RWPE1 (cell line): ENCODE measurements at regions not wholly inside any gene's neighbourhood (a gene's known extent, or its start where the extent isn't known, plus 50 kb on each side); places are given as distances from the start of the nearest gene placed in this dataset.

Experiments
- CTCF ChIA-PET: fragments of 350-600 bp; sonication (Branson Sonifier 250); formaldehyde crosslinking; extraction: SDS; loops from one replicate; lab custom pipeline; 2021; lab: Yijun Ruan, JAX
- POLR2A ChIA-PET: fragments of 400-600 bp; formaldehyde crosslinking; extraction: SDS; loops from one replicate; lab custom pipeline; 2020; ENCODE audit warnings: antibody characterized with exemption; ENCODE audit not compliant: low non-redundant PET; lab: Yijun Ruan, JAX
- DNase-seq: peaks from one replicate; pipeline ENCODE4 v3.0.0; 2012; ENCODE audit warnings: low spot score
- H3K27ac ChIP-seq: fragments of 450-650 bp; 2 replicates; pipeline ENCODE4 v1.5.1; 2017
- CTCF ChIP-seq: fragments of 450-650 bp; conservative IDR thresholded peaks from 2 replicates; pipeline ENCODE4 v1.5.1; 2017; ENCODE audit warnings: low read depth, mild to moderate bottlenecking

GRCh38 chr9:135330685-135331590, 148.6 kb upstream of the PPP1R26 start:
- ChIA-PET CTCF (interaction anchor here (0.7 kb wide), 1 partner anchor 760 kb away, joined by 3 read pairs; no protein-coding TSS in a partner anchor), POLR2A (no interaction called here)
- TF ChIP-seq CTCF: no peak
- H3K27ac ChIP-seq: no peak overlapping the region
- DNase-seq: no peak

GRCh38 chr9:135332516-135332915, 147.1 kb upstream of the PPP1R26 start:
- TF ChIP-seq CTCF: no peak
- H3K27ac ChIP-seq: no peak overlapping the region
- POLR2A ChIA-PET: no interaction called here
- CTCF ChIA-PET: no interaction called here
- no peak for DNase-seq

DNA sequence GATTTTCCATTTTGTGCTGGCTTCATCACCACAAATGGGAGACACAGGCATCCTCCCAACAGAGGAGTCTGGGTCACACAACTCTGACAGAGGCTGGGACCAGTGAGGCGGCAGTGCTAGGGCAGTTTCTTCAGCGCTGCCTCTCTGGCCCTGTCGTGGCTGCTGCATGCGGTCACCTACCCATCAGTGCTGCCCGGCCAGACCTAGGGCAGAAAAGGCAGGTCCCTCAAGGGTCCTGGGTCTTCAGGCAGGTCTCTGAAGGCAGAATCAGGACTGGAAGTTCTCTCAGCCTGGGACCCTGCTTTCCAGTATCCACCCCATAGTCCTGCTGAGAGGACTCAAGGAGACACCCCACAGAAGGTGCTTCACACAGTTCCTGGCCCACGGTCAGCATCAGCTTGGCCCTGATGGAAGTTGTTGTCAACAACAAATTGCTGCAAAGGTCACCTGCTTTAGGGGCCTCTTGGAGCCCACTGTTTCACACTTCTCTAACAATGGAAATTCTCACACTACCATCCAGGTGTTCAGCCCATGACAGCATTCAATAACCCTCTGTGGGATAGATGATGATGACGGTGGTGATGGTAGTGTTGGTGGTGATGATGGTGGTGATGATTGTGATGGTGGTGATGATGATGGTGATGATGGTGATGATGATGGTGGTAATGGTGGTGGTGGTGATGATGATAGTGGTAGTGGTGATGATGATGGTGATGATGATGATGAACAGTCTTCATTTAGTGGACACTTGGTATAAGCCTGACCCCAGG, 146.4 kb upstream of the PPP1R26 start:
- no peak for TF ChIP-seq CTCF
- CTCF ChIA-PET: no interaction called here
- no peak for DNase-seq
- no peak overlapping the region for H3K27ac ChIP-seq
- POLR2A ChIA-PET: no interaction called here

DNA sequence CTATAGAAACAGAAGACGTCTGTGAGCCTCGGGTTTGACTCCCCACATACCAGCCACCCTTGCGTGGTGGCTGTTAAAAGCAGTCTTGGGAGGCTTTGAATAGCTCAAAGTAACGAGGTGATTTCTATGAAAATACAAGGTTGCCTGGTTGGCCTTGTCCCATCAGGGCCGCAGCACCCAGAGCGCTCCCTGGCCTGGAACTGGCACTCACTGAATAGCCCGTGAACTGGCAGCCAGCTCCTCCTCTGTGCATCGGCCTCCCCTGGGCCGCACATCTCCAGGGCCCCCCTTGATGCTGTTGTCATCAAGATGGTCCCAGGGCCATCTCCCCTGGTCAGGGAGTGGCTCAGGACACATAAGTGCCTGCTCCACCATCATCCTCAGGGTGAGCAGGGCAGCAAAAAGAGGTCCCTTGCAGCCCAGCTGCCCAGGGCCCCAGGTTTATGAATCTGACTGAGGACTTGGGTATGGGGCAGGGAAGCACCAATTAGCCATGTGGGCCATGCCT, 144.6 kb upstream of the PPP1R26 start:
- ChIA-PET CTCF (no interaction called here), POLR2A (no interaction called here)
- TF ChIP-seq CTCF: no peak
- no peak for DNase-seq
- no peak overlapping the region for H3K27ac ChIP-seq

DNA sequence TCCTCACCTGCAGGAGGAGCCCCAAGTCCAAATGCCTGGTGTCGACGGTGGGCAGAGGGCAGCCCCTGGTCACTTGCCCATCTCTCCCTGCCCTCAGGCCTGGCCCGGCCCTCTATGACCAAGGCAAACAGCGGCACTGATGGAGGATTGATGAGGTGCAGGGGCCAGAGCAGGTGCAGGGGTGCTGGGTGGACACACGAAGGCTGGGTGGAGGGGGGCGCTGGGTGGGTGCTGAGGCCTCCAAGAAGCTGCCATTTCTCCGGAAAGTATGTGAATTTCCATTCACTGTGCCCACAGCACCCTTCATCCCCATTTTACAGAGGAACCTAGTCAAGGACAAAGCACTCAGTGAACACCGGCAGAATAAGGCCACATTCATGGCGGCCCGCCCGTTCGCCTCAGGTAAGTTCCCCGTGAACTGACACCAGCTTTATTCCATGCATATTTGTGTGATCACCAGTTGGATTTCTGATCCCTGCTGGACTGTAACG, 143.8 kb upstream of the PPP1R26 start:
- TF ChIP-seq CTCF: no peak
- ChIA-PET POLR2A (no interaction called here), CTCF (no interaction called here)
- H3K27ac ChIP-seq: no peak overlapping the region
- no peak for DNase-seq

DNA sequence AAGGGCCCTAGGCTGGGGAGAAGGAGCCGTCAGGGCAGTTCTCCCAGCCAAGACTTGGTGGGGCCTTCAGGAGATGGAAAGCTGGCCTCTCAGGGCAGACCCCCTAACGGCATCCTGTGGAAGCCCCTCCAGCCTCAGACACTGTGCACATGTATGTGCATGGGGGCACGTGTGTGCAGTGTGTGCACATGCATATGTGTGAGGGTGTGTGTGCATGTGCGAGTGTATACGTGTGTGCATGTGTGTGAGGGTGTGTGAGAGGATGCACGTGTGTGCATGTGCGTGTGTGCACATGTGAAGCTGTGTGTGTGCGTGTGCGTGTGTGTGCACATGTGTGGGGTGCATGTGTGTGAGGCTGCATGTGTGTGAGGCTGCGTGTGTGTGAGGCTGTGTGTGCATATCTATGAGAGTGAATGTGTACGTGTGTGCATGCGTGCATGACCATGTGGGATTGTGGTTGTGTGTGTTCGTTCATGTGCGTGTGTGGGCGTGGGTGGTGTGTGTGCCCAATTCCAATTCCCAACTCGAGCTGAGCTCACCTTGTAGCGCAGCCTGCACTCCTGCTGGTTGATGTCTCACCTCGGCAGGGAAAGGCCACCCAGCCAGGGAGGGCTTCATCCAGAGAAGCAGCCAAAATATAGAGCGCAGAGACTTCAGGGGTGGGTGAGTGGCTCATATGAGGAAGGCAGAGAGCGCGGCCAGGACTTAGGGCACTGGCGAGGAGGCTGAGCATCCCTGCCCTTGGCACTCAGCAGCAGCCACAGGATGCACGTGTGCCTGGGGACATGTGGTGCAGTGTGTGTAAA, 142.7 kb upstream of the PPP1R26 start:
- POLR2A ChIA-PET: no interaction called here
- no peak for TF ChIP-seq CTCF
- no peak overlapping the region for H3K27ac ChIP-seq
- CTCF ChIA-PET: no interaction called here
- no peak for DNase-seq
